HG02610 (cell line): ENCODE measurements at regions not wholly inside any gene's neighbourhood (a gene's known extent, or its start where the extent isn't known, plus 50 kb on each side); places are given as distances from the start of the nearest gene placed in this dataset.
"Not testable (repeated sequence)": the region's sequence is repeated elsewhere in the genome, so short reads cannot be mapped to it uniquely, and the experiment has no call there.

ENCODE experiments used
- ATAC-seq: cut with Tn5 transposase; IDR thresholded peaks from one replicate; pipeline ENCODE4 v1.9.1; 2021; ENCODE audit warnings: mild to moderate bottlenecking, moderate library complexity; ENCODE audit not compliant: unreplicated experiment

DNA sequence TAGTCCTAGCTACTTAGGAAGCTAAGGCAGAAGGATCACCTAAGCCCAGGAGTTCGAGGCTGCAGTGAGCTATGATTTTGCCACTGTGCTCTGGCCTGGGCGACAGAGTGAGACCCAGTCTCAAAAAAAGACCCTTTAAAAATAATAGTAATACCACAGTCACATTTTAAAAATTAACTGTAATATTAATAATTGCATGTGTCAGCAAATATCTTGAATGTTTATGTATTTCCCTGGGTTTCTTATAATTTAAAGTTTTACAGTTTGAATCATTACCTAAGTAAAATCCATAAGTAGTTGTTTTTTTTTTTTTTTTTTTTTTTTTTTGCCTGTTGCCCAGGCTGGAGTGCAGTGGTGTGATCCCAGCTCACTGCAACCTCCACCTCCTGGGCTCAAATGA is 69.2 kb downstream of the LYZL2 start:
- no peak for ATAC-seq

DNA sequence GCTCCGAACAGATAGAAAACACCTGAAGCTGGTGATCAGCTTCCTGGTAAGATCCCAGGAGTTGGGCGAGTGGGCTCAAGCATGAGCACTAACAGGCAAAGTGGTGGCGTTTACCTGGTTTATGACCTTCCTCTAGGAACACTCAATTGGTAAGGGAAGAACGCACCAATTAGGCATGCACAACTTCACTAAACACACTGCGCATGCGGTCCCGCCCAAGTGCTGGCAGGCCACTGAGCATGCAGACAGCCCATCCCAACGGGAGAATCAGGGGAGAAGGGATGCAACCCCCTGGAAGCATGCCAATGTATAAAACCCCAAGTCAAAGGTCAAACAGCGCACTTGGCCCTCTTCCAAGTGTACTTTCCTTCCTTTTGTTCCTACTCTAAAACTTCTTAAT is 70.4 kb downstream of the LYZL2 start:
- ATAC-seq = no peak

DNA sequence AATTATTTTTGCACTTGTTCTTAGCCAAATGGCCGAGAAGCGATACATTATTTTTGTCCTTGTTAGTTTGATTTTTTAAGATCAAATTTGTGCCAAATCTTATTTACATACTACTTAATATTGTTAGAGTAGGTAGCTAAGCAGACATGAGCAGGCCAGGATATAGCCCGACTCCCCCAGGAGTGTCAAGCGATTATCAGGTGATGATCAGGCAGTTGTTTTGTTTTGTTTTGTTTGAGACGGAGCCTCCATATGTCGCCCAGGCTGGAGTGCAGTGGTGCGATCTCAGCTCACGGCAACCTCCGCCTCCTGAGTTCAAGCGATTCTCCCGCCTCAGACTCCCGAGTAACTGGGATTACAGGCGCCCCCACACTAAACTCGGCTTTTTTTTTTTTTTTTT is 71.1 kb downstream of the LYZL2 start:
- no peak for ATAC-seq

DNA sequence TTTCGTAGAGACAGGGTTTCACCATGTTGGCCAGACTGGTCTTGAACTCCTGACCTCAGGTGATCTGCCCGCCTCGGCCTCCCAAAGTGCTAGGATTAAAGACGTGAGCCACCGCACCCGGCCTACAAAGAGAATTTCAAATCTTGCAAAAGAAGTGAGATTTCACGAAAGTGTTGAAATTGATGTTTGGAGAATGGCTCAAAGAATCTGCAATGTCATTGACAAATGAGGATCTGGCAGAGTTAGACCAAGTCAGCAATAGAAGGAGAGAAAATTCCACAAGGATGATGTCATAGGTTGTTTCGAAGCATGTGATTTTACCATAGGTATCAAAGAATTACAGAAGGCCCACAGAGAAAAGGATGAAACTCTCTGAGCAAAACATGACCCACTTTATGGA is 71.7 kb downstream of the LYZL2 start:
- no peak for ATAC-seq

DNA sequence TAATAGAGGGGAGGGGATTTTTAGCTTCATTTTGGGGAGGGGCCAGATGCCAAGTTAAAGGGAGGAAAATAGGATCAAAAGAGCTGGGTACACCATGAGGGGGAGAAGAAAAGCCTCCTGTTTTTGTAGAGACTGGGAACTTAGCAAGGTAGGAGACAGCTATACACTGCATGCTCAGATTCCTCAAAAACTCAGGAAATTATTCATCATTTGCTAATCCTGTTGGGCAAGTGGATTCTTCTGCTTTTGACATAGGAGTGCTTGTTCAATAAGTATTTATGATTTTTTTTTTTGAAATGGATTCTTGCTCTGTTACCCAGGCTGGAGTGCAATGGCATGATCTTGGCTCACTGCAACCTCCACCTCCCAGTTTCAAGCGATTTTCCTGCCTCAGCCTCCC is 73.4 kb downstream of the LYZL2 start:
- no peak for ATAC-seq

DNA sequence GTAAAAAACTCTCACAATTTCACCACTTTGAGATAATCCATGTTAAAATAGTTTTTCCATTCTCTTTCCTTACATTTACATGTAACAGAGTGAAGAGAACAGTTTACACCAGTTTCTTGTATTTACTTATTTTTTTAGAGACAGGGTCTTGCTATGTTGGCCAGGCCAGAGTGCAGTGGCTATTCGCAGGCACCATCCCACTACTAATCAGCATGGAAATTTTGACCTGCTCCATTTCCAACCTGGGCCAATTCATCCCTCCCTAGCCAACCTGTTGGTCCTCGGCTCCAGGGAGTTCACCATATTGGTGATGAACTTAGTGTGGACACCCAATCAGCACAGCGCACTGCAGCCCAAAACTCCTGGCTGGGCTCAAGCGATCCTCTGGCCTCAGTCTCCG is 74.1 kb downstream of the LYZL2 start:
- ATAC-seq = no peak

DNA sequence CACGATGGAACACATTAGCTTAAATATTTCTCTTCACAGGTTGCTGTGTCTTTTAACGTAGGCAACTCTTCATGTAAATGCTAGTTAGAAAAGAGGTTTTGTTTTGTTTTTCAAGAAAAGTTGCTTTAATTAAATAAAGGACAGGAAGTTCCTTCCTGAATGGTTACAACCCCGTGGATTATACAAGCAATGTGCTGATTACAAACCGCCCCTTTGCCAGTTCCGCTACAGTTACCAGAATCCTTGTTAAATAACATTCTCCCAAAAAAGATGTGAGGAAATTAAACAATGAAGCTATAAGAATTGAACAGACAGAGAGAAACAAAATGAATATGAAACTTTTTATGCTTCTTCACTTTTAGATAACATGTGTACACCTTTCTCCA is 75.1 kb downstream of the LYZL2 start:
- no peak for ATAC-seq

DNA sequence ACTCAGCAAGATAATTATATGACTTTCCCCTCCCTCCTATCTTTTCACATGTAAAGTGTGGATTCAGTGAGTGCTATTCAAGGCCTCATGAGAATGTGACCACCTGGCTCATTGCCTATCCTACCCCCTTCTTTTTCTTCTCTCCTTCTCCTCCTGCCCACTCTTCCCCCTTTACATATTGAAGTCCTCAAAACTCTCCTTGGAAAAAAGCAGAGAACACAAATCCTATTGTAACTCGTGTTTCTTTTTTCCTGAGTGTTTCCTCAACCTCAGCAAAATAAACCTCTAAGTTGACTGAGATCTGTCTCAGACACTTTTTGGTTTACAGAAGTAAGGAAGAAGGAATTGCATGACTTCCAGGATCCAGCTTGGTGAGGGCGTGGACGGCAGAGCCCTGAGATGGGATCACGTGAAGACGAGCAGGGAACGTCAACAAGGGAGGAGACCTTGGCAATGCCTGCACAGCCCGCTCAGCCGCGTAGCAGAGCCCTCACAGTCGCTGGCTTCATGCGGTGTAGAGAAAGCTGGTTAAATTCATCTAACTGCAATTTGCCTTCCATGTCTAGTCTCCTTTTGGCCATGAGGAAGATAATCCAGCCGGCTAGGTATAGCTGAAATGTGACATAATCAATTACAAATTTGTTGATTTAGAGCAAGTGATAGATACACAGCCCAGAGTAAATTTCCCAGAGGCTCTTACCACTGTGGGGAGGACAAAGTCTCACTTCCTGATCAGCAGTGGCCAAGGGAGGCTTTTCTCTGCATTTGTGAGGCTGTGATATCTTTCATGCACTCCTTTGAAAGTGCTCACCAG is 75.7 kb downstream of the LYZL2 start:
- ATAC-seq = no peak

DNA sequence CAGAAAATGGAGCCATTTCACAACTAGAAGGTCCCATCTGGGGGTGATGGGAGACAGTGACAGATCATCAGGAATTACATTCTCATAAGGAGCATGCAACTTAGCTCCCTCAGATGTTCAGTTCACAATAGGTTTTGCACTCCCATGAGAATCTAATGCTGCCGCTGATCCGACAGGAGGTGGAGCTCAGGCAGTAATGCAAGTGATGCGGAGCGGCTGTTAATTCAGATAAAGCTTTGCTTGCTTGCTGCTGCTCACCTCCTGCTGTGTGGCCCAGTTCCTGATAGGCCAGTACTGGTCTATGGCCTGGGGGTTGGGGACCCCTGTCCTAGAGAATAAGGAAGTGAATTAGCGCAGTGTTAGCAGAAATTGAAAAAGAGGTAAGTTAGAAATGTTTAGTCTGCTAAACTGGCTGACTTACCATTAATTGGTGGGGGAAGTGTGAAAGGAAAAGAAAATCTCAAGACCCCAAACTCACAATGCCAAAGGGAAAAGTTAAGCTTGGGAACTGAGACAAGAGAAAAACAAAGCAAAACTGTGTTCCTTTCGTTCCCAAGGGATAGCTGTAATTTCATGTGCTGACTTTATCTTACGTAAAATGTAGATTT is 76.4 kb downstream of the LYZL2 start:
- ATAC-seq = no peak

DNA sequence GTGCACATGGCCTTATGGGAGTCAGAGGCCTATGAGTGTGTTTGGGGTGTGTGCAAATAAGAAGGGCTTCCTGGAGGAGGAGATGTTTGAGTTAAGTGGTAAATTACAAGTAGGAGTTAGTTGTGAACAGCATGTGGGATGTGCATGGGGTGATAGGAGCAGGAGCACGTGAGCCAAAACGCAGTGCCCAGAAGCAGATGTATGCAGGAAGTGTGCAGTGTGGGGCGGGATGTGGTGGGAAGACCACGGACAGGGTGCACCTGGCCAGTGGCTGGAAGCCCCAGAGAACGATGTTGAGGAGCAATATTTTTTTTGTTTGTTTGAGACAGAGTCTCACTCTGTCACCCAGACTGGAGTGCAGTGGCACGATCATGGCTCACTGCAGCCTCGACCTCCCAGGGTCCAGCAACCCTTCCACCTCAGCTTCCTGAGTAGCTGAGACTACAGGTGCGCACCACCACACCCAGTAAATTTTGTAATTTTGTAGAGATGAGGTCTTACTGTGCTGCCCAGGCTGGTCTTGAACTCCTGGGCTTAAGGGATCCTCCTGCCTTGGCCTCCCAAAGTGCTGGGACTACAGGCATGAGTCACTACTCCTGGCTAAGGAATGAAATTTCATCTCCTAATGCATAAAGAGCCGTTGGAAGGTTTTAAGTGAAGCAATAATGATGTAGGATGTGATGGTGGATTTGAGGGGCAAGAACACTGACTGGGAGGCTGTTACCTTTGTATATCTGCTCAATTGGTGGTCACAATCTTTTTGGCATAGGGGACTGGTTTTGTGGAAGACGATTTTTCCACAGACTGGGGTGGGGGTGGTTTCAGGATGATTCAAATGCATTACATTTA is 78.4 kb downstream of the LYZL2 start:
- ATAC-seq = no peak

DNA sequence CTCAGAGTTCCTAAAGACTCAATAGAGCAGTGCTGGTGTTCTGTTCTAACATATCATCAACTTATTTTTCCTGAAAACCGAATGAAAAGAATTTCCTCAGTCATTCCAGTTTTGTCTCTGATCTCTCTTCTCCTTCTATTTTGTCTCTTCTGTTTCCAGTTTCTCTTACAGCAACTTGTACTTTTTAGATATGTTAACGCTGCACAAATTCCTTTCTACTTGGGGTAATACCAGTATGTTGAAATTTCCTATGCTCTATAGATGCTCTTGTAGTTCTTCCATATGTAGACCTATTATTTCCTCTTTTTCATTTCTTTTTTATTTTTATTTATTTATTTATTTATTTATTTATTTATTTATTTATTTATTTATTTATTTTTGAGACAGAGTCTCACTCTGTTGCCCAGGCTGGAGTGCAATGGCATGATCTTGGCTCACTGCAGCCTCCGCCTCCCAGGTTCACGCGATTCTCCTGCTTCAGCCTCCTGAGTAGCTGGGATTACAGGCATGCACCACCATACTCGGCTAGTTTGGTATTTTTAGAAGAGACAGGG is 80.3 kb downstream of the LYZL2 start:
- ATAC-seq = not testable (repeated sequence)

DNA sequence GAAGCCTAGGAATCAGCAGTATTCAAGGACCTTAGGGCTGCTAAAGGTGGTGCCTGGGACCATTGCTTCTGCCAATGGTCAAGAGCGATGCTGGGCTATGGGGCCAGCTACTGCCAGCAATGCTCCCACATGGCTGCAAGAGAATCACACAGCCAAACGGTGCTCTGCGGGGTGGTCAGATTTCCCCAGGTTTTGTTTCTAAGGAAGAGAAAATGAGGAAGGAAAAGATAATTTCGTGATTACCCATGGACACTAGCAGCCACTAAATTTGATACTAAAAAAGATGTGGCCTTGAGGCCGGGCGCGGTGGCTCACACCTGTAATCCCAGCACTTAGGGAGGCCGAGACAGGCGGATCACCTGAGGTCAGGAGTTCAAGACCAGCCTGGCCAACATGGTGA is 83.0 kb downstream of the LYZL2 start:
- ATAC-seq = no peak

DNA sequence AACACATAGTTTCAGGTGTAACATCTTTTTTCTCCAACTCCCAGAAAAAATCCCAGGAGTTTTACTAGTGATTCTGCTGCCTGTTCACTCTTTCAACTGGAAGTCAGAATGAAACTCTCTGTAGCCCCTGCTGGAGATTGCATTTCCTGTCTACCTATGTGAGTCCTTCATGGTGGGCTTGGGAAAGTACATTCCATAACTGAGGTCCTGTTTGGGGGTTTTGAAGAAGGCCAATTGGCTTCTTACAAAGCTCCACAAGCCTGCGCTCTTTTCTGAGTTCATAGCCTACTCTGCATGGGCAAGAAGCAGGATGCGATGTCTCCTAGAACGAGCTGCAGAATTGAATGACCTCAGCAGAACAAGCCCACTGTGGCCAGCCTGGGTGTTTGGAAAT is 86.7 kb downstream of the LYZL2 start:
- peak; percentile 42 for ATAC-seq

DNA sequence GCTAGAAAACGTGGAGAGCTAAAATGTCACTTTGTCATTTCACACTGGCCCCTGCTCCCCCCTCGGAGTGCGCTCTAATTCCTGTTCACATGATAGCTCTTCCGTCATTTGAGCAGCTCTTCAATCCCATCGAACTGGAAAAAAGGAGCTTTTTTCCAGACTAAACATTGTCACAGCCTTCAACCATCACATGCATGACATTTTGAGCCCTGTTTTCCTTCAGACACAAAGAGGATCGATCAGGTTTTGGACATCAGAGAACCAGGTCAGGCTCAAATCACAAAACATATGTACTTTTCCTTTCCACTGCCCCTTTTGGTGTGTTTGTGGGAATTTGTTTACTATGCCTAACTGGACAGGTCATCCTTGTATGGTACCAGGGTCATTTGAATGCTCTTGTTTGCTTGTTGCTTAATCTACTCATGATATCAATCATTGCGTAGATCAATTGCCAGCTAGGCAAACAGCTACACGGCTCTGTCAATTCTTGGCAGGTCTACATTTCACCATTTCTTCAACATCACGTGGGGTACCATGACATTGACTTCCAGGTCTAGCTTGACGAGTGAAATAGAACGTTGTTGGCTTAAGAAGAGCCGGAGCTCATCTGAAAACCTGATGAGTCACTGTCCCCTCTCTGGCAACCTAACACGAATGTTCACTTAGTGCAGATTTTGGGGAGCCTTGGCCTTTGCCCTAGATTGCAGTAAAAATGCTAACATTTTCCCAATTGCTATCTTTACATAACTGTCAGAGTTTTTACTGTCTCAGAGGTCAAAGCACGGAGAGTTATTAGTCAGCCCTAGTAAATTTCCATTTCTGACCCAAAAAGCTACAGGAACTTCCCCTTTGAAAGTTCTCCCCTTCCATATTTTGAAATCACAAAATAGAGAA is 87.3 kb downstream of the LYZL2 start:
- peak; percentile 50 for ATAC-seq

DNA sequence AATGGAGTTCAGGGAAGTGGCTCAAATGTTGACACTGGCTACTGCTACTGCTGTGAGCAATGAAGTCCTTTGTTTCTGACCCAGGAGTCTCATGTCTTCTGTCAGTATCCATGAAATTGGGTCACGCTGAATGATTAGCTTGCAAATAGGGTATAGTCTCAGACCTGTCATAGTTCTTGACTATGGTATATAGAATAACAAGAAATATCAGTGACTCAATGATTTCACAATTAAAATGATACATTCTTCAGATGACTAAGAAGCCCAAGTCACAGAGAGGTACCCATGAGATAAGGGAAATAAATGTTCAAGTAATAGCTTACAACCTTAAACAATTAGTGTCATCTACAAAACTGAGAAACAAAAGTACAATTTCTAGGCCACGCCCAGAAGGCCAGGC is 89.3 kb downstream of the LYZL2 start:
- ATAC-seq = no peak

DNA sequence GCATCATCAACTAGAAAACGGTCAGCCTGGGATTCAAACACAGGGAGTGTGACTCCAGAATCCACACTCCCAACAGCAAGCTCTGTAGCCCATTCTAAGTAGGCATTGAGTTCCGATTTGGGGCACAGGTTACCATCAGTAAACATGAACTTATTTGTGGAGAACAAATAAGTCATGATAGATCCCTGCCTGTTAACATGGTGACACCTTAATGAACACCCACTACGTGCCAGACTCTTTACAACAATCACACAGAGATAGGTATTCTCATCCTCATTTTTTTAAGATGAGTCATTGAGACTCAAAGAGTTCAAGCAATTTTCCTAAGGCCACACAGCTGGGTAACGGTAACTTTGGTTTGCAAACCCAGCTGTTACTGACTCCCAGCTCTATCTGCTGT is 91.5 kb downstream of the LYZL2 start:
- no peak for ATAC-seq

DNA sequence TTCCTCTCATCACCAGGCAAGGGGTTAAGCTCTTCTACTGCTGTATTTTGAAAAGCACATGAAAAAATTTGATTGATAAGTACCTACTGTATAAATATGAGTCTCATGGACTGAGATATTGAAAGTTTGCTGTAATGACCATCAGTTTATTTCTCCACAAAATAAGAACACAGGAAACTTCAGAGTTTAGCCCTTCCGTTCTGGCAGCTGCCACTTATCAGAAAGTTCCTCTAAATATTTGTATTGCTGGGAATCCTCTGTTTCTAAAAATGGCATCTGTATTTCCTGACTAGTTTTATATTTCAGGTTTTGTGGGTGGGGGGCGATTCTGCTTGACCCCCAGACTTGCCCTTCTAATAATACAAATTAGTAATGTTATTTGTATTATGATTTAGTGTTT is 92.0 kb downstream of the LYZL2 start:
- no peak for ATAC-seq

DNA sequence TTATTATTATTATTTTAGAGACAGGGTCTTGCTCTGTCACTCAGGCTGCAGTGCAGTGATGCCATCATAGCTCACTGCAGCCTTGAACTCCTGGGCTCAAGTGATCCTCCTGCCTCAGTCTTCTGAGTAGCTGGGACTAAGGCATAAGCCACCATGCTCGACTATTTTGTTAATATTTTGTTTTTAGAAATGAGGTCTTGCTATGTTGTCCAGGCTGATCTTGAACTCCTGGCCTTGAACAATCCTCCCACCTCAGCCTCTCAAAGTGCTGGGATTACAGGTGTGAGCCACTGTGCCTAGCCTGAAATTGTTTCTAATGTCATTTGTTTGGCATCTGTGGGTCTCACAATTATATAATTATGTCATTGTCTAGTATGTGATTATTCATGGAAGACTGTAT is 92.4 kb downstream of the LYZL2 start:
- not testable (repeated sequence) for ATAC-seq

DNA sequence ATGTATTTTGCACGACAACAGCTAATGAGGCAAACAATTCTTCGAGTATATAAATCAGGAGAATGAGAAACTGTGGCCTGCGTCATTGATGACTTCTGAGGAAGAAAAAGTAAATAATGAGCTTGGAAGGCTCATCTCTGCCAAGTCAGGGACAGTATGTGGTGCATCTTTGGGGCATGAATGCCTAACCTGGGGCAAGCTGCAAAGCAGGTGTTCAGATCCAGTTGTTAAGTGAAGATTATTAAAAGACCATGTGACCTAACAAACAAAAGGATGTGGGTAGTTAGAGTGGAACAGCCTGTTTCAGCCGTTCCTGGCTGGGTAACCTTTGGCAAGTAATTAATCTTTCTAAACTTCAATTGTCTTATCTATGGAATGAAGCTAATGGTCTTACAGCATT is 93.0 kb downstream of the LYZL2 start:
- no peak for ATAC-seq

DNA sequence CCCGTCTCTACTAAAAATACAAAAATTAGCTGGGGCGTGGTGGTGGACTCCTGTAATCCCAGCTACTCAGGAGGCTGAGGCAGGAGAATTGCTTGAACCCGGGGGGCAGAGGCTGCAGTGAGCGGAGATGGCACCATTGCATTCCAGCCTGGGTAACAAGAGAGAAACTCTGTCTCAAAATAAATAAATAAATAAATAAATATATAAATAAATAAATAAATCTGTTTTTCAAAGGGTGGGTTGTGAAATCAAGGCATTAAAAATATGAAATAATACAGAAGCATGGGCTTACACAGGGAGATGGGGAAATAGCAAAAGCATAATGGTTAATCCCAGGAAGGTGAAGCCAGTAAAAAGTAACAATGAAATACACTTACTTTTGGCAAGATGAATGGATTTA is 93.9 kb downstream of the LYZL2 start:
- no peak for ATAC-seq
